HEK293 (cell line): ENCODE measurements at regions not wholly inside any gene's neighbourhood (a gene's known extent, or its start where the extent isn't known, plus 50 kb on each side); places are given as distances from the start of the nearest gene placed in this dataset.

ENCODE experiments used
- CTCF ChIA-PET: fragments of 350-600 bp; formaldehyde crosslinking; extraction: SDS; loops from one replicate; lab custom pipeline; 2021; ENCODE audit warnings: antibody characterized with exemption; lab: Yijun Ruan, JAX
- POLR2A ChIA-PET: fragments of 300-600 bp; formaldehyde crosslinking; extraction: SDS; loops from one replicate; lab custom pipeline; 2020; ENCODE audit warnings: antibody characterized with exemption, inconsistent platforms; lab: Yijun Ruan, JAX
- H3K27ac ChIP-seq: fragments of 200-500 bp; sonication (Bioruptor generic); 2 replicates; pipeline ENCODE4 v1.5.1; 2014; ENCODE audit warnings: low read depth, low read length, control low read depth, inconsistent platforms; ENCODE audit errors: extremely low read depth
- H3K36me3 ChIP-seq, 2 experiments: fragments of 200-500 bp in 1 of 2; sonication (Bioruptor generic) in 1 of 2; 1 replicate in 1 of 2; 2 replicates in 1 of 2; pipeline ENCODE4 v1.5.1; 2014 to 2017; ENCODE audit warnings: inconsistent platforms in 2 of 2, low read length in 2 of 2; ENCODE audit not compliant: control insufficient read depth in 2 of 2, insufficient read depth in 1 of 2
- H3K4me1 ChIP-seq: fragments of 200-500 bp; sonication (Bioruptor generic); 2 replicates; pipeline ENCODE4 v1.5.1; 2014; ENCODE audit warnings: mild to moderate bottlenecking, low read length, inconsistent platforms; ENCODE audit not compliant: control insufficient read depth, insufficient read depth
- H3K4me3 ChIP-seq: 2 replicates; pipeline ENCODE4 v1.5.1; 2011; ENCODE audit warnings: low read depth, mild to moderate bottlenecking, control low read depth, low read length, moderate library complexity
- H3K9me3 ChIP-seq: fragments of 200-500 bp; sonication (Bioruptor generic); 2 replicates; pipeline ENCODE4 v1.5.1; 2014; ENCODE audit warnings: low read depth, low read length, inconsistent platforms; ENCODE audit not compliant: control insufficient read depth, insufficient read depth
- BCL11B ChIP-seq: fragments of 450-650 bp; formaldehyde crosslinking; IDR thresholded peaks from 2 replicates; pipeline ENCODE4 v1.5.1; 2016; ENCODE audit warnings: low read depth, missing biosample characterization, missing genetic modification characterization
- HOXD13 ChIP-seq: sonication (generic); formaldehyde crosslinking; IDR thresholded peaks from 2 replicates; pipeline ENCODE4 v1.8.0; 2022; ENCODE audit warnings: missing genetic modification reagents, borderline replicate concordance
- OVOL3 ChIP-seq: fragments of 450-650 bp; formaldehyde crosslinking; IDR thresholded peaks from 2 replicates; pipeline ENCODE4 v1.5.1; 2016; ENCODE audit warnings: missing biosample characterization, missing genetic modification characterization
- PRDM1 ChIP-seq: fragments of 450-650 bp; formaldehyde crosslinking; IDR thresholded peaks from 2 replicates; pipeline ENCODE4; 2016; ENCODE audit warnings: missing biosample characterization, missing genetic modification characterization
- PRDM10 ChIP-seq: fragments of 450-650 bp; formaldehyde crosslinking; IDR thresholded peaks from 2 replicates; pipeline ENCODE4 v1.5.1; 2016; ENCODE audit warnings: missing biosample characterization, missing genetic modification characterization
- REPIN1 ChIP-seq: fragments of 450-650 bp; formaldehyde crosslinking; IDR thresholded peaks from 2 replicates; pipeline ENCODE4 v1.5.1; 2017; ENCODE audit warnings: missing biosample characterization, missing genetic modification characterization, low read depth
- REST ChIP-seq: fragments of 450-650 bp; formaldehyde crosslinking; IDR thresholded peaks from 2 replicates; pipeline ENCODE4 v1.5.1; 2016; ENCODE audit warnings: missing biosample characterization, missing genetic modification characterization
- ZBTB1 ChIP-seq: fragments of 450-650 bp; formaldehyde crosslinking; IDR thresholded peaks from 2 replicates; pipeline ENCODE4 v1.5.1; 2016; ENCODE audit warnings: missing biosample characterization, missing genetic modification characterization
- ZBTB44 ChIP-seq: fragments of 450-650 bp; IDR thresholded peaks from 2 replicates; pipeline ENCODE4 v1.5.1; 2018; ENCODE audit warnings: missing biosample characterization, mild to moderate bottlenecking, missing genetic modification characterization
- ZBTB48 ChIP-seq: fragments of 450-650 bp; formaldehyde crosslinking; IDR thresholded peaks from 2 replicates; pipeline ENCODE4 v1.5.1; 2016; ENCODE audit warnings: missing biosample characterization, missing genetic modification characterization
- ZBTB6 ChIP-seq: fragments of 450-650 bp; formaldehyde crosslinking; IDR thresholded peaks from 2 replicates; pipeline ENCODE4 v1.5.1; 2017; ENCODE audit warnings: missing biosample characterization, missing genetic modification characterization
- ZBTB8A ChIP-seq: fragments of 450-650 bp; formaldehyde crosslinking; IDR thresholded peaks from 2 replicates; pipeline ENCODE4 v1.5.1; 2016; ENCODE audit warnings: missing biosample characterization, missing genetic modification characterization
- ZFHX2 ChIP-seq: fragments of 450-650 bp; formaldehyde crosslinking; conservative IDR thresholded peaks from 2 replicates; pipeline ENCODE4 v1.5.1; 2016; ENCODE audit warnings: missing biosample characterization, missing genetic modification characterization
- ZNF132 ChIP-seq: fragments of 450-650 bp; formaldehyde crosslinking; IDR thresholded peaks from 2 replicates; pipeline ENCODE4 v1.5.1; 2017; ENCODE audit warnings: missing biosample characterization, missing genetic modification characterization, borderline replicate concordance
- ZNF146 ChIP-seq: fragments of 450-650 bp; formaldehyde crosslinking; IDR thresholded peaks from 2 replicates; pipeline ENCODE4 v1.5.1; 2016; ENCODE audit warnings: missing biosample characterization, missing genetic modification characterization
- ZNF214 ChIP-seq: fragments of 450-650 bp; formaldehyde crosslinking; IDR thresholded peaks from 2 replicates; pipeline ENCODE4 v1.5.1; 2017; ENCODE audit warnings: missing biosample characterization, mild to moderate bottlenecking, missing genetic modification characterization, borderline replicate concordance
- ZNF335 ChIP-seq: fragments of 450-650 bp; formaldehyde crosslinking; conservative IDR thresholded peaks from 2 replicates; pipeline ENCODE4 v1.5.1; 2016; ENCODE audit warnings: missing biosample characterization, missing genetic modification characterization
- ZNF416 ChIP-seq: fragments of 450-650 bp; formaldehyde crosslinking; IDR thresholded peaks from 2 replicates; pipeline ENCODE4 v1.5.1; 2016; ENCODE audit warnings: missing biosample characterization, missing genetic modification characterization
- ZNF530 ChIP-seq: fragments of 450-650 bp; formaldehyde crosslinking; IDR thresholded peaks from 2 replicates; pipeline ENCODE4 v1.5.1; 2016; ENCODE audit warnings: low read depth, missing biosample characterization, missing genetic modification characterization
- ZNF549 ChIP-seq: fragments of 450-650 bp; IDR thresholded peaks from 2 replicates; pipeline ENCODE4 v1.5.1; 2018; ENCODE audit warnings: missing biosample characterization, missing genetic modification characterization, mild to moderate bottlenecking, inconsistent platforms, moderate library complexity
- ZNF585B ChIP-seq: fragments of 450-650 bp; formaldehyde crosslinking; IDR thresholded peaks from 2 replicates; pipeline ENCODE4 v1.5.1; 2016; ENCODE audit warnings: missing biosample characterization, missing genetic modification characterization
- ZNF596 ChIP-seq: fragments of 450-650 bp; IDR thresholded peaks from 2 replicates; pipeline ENCODE4 v1.5.0; 2018; ENCODE audit warnings: missing biosample characterization, mild to moderate bottlenecking, missing genetic modification characterization, moderate library complexity
- ZNF610 ChIP-seq: fragments of 450-650 bp; formaldehyde crosslinking; IDR thresholded peaks from 2 replicates; pipeline ENCODE4 v1.5.1; 2016; ENCODE audit warnings: missing biosample characterization, missing genetic modification characterization, borderline replicate concordance
- ZNF670 ChIP-seq: fragments of 450-650 bp; formaldehyde crosslinking; IDR thresholded peaks from 2 replicates; pipeline ENCODE4 v1.5.1; 2016; ENCODE audit warnings: missing biosample characterization, missing genetic modification characterization, low read depth
- ZNF677 ChIP-seq: fragments of 450-650 bp; IDR thresholded peaks from 2 replicates; pipeline ENCODE4 v1.5.0; 2018; ENCODE audit warnings: missing biosample characterization, mild to moderate bottlenecking, missing genetic modification characterization, moderate library complexity
- ZNF785 ChIP-seq: fragments of 450-650 bp; formaldehyde crosslinking; IDR thresholded peaks from 2 replicates; pipeline ENCODE4 v1.5.1; 2016; ENCODE audit warnings: missing biosample characterization, missing genetic modification characterization

- TF ChIP-seq ZBTB48 (tag by site-specific recombination) (no peak), ZNF549 (tag by site-specific recombination) (no peak), PRDM1 (no peak)
These were observed 354.3 kb downstream of the AKAIN1 start (continued) for GRCh38 chr18:4842751-4843150.

GRCh38 chr18:4842287-4842686 is 354.8 kb downstream of the AKAIN1 start:
- H3K4me1 ChIP-seq: no peaks in the 10 kb centered on the region
- TF ChIP-seq BCL11B (tag by site-specific recombination): no peak
- no peak for TF ChIP-seq HOXD13
- no peak for TF ChIP-seq ZNF132 (tag by site-specific recombination)
- TF ChIP-seq ZNF214 (tag by site-specific recombination): no peak
- TF ChIP-seq ZFHX2 (tag by site-specific recombination): no peak
- no peak for TF ChIP-seq ZBTB1
- TF ChIP-seq OVOL3 (tag by site-specific recombination): no peak
- TF ChIP-seq ZNF785 (tag by site-specific recombination): no peak
- no peak for TF ChIP-seq REST (tag by site-specific recombination)
- no peak for TF ChIP-seq PRDM10 (tag by site-specific recombination)
- no peak for TF ChIP-seq ZNF530 (tag by site-specific recombination)
- POLR2A ChIA-PET: no interaction called here
- H3K27ac ChIP-seq: no peak overlapping the region
- H3K36me3 ChIP-seq: no peaks in the 10 kb centered on the region
- H3K9me3 ChIP-seq: no peaks in the 10 kb centered on the region
- CTCF ChIA-PET: no interaction called here
- no peak overlapping the region for H3K4me3 ChIP-seq

GRCh38 chr18:4839639-4840038 is 357.4 kb downstream of the AKAIN1 start:
- Histone ChIP-seq H3K9me3 (no peaks in the 10 kb centered on the region), H3K4me1 (no peaks in the 10 kb centered on the region), H3K36me3 (no peaks in the 10 kb centered on the region), H3K27ac (no peak overlapping the region), H3K4me3 (no peak overlapping the region)
- CTCF ChIA-PET: no interaction called here
- POLR2A ChIA-PET: no interaction called here
- no peak for TF ChIP-seq ZNF670 (tag by site-specific recombination)
- TF ChIP-seq ZNF335: no peak
- TF ChIP-seq ZBTB6: no peak
- no peak for TF ChIP-seq ZNF146 (tag by site-specific recombination)
- no peak for TF ChIP-seq ZNF416 (tag by site-specific recombination)
- no peak for TF ChIP-seq ZNF585B (tag by site-specific recombination)
- no peak for TF ChIP-seq ZNF214 (tag by site-specific recombination)
- TF ChIP-seq ZNF610 (tag by site-specific recombination): no peak
- TF ChIP-seq ZNF596 (tag by site-specific recombination): no peak
- TF ChIP-seq ZBTB8A (tag by site-specific recombination): no peak
- no peak for TF ChIP-seq REPIN1 (tag by site-specific recombination)
- no peak for TF ChIP-seq ZBTB44 (tag by site-specific recombination)
- no peak for TF ChIP-seq ZNF677
- no peak for TF ChIP-seq ZNF785 (tag by site-specific recombination)
